ENCODE measurements at regions not wholly inside any gene's neighbourhood (a gene's known extent, or its start where the extent isn't known, plus 50 kb on each side); places are given as distances from the start of the nearest gene placed in this dataset.

DNA sequence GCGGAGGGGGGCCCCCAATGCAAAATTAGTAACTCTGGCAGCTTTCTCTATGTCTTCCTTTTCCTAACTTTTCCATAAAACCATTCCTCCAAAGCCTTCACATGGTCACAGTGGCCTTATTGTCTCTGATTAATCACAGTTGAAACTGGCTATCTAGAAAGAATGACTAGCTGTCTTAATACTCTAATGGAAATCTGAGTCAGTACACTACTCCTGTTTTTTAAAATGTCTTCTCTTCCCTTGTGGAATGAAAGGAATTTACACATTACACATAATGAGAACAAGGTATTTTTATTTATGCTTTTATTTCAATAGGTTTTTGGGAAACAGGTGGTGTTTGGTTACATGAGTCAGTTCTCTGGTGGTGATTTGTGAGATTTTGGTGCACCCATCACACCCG, 66.3 kb upstream of the PUDP start:
- TF ChIP-seq, protein P1, sequence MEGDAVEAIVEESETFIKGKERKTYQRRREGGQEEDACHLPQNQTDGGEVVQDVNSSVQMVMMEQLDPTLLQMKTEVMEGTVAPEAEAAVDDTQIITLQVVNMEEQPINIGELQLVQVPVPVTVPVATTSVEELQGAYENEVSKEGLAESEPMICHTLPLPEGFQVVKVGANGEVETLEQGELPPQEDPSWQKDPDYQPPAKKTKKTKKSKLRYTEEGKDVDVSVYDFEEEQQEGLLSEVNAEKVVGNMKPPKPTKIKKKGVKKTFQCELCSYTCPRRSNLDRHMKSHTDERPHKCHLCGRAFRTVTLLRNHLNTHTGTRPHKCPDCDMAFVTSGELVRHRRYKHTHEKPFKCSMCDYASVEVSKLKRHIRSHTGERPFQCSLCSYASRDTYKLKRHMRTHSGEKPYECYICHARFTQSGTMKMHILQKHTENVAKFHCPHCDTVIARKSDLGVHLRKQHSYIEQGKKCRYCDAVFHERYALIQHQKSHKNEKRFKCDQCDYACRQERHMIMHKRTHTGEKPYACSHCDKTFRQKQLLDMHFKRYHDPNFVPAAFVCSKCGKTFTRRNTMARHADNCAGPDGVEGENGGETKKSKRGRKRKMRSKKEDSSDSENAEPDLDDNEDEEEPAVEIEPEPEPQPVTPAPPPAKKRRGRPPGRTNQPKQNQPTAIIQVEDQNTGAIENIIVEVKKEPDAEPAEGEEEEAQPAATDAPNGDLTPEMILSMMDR (IDR thresholded peaks at IDR 0.05; ENCODE audit: borderline replicate concordance), result no peak
- Histone ChIP-seq H3K27me3 (ENCODE audit: low read depth) (no peaks in the 10 kb centered on the region), H3K36me3 (no peaks in the 10 kb centered on the region), H3K9me3 (replicated peaks) (no peaks in the 10 kb centered on the region), H3K4me3 (no peak overlapping the region), H3K4me1 (no peaks in the 10 kb centered on the region), H3K27ac (replicated peaks) (no peak overlapping the region)
- no peak for DNase-seq
- intact Hi-C loops (cut with micrococcal nuclease), result no loop called here

DNA sequence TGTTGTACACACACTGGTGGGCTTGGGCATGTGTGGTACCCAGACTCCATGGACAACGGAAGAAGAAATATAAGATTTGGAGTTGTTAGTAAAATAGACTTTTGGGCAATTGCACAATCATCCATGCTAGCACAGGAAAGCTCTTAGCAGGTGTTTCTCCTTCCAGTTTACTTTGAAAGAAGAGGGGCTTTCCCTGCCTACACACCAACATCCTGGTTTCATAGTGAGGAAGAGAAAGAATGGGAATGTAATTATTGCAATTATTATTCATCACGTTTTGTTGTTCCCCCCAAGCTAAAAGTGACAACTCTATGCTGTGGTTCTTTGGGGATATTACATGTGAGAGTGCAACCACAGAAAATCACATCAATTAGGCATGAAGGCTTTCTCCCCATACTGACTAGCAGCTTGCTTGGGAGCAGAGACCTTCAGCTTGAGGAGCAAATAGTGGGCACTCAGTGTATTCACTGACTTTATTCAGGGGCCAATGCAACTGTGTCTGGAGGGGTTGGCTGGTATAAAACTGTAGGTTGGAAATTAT, 57.2 kb upstream of the PUDP start:
- Histone ChIP-seq H3K4me1 (no peaks in the 10 kb centered on the region), H3K4me3 (no peak overlapping the region), H3K27me3 (ENCODE audit: low read depth) (no peaks in the 10 kb centered on the region), H3K36me3 (no peaks in the 10 kb centered on the region), H3K27ac (replicated peaks) (no peak overlapping the region), H3K9me3 (replicated peaks) (no peaks in the 10 kb centered on the region)
- intact Hi-C loops (cut with micrococcal nuclease), result no loop called here
- TF ChIP-seq, protein P1 (IDR thresholded peaks at IDR 0.05; ENCODE audit: borderline replicate concordance), result no peak
- no peak for DNase-seq

DNA sequence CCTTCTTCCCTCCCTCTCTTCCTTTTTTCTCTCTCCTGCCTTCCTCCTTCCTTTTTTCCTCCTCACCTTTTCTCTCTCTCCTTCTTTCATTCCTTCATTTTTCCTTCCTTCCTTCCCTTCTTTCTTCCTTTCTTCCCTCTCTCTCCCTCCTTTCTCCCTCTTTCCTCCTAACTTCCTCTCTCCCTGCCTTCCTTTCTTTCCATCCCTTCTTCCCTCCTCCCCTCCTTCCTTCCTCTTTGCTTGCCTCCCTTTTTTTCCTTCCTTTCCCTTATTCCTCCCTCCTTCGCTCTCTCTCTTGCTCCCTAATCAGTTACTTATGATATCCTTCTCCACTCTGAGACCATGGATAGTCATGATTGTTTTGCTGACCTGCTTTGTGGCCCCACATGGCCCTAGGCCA, 56.7 kb upstream of the PUDP start:
- Histone ChIP-seq H3K4me1 (no peaks in the 10 kb centered on the region), H3K27ac (replicated peaks) (no peak overlapping the region), H3K36me3 (no peaks in the 10 kb centered on the region), H3K9me3 (replicated peaks) (no peaks in the 10 kb centered on the region), H3K27me3 (ENCODE audit: low read depth) (no peaks in the 10 kb centered on the region), H3K4me3 (no peak overlapping the region)
- intact Hi-C loops (cut with micrococcal nuclease), result no loop called here
- TF ChIP-seq, protein P1 (IDR thresholded peaks at IDR 0.05; ENCODE audit: borderline replicate concordance), result no peak
- no peak for DNase-seq

GRCh38 chrX:7202206-7202605, 54.3 kb upstream of the PUDP start:
- Histone ChIP-seq H3K9me3 (replicated peaks) (no peaks in the 10 kb centered on the region), H3K27ac (replicated peaks) (no peak overlapping the region), H3K4me1 (no peaks in the 10 kb centered on the region), H3K36me3 (no peaks in the 10 kb centered on the region), H3K27me3 (ENCODE audit: low read depth) (no peaks in the 10 kb centered on the region), H3K4me3 (no peak overlapping the region)
- intact Hi-C loops (cut with micrococcal nuclease), result no loop called here
- no peak for DNase-seq
- TF ChIP-seq, protein P1 (IDR thresholded peaks at IDR 0.05; ENCODE audit: borderline replicate concordance), result no peak

DNA sequence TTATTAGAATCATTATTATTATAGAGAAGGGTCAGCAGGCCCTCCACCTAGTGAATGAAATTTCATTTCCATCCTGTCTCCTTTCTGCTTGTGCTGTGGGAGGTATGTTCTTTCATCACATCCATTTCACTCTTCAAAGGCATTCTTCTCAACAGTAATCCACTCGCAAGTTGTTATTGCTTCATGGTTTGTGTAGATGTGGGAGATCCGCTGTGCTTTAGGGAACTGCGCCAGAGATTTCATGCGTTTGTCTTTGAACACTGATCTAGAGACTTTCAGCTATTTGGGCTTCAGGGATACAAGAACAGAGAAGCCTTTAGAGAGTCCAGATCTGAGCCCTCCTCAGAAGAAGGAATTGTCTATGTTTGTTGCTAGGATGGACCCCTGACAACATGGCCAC, 53.5 kb upstream of the PUDP start:
- no peaks in the 10 kb centered on the region for H3K27me3 ChIP-seq (ENCODE audit: low read depth)
- no peak overlapping the region for H3K27ac ChIP-seq (replicated peaks)
- no peak overlapping the region for H3K4me3 ChIP-seq
- TF ChIP-seq, protein P1 (IDR thresholded peaks at IDR 0.05; ENCODE audit: borderline replicate concordance), result no peak
- H3K4me1 ChIP-seq, result no peaks in the 10 kb centered on the region
- intact Hi-C loops (cut with micrococcal nuclease), result no loop called here
- no peaks in the 10 kb centered on the region for H3K36me3 ChIP-seq
- DNase-seq, result no peak
- H3K9me3 ChIP-seq (replicated peaks), result no peaks in the 10 kb centered on the region

DNA sequence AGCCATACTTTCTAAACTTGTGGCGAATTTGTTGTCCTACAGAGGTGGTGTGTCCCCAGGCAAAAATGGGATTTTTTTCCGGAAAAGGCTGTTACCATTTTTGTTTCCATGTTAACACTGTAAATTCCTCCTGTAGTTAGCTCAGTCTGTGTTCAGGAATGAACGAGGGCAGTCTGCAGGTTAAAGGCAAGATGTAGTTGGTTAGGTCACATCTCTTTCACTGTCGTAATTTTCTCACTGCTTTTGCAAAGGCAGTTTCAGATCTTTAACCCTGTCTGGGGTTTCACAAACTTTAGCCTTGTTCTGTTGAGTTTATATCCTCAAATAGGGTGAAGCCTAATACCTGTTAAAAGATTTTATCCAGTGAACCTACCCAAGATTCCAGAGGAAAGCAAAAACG, 50.5 kb upstream of the PUDP start:
- no peaks in the 10 kb centered on the region for H3K9me3 ChIP-seq (replicated peaks)
- intact Hi-C loops (cut with micrococcal nuclease), result no loop called here
- no peak overlapping the region for H3K4me3 ChIP-seq
- DNase-seq, result no peak
- no peaks in the 10 kb centered on the region for H3K36me3 ChIP-seq
- H3K27me3 ChIP-seq (ENCODE audit: low read depth), result no peaks in the 10 kb centered on the region
- H3K4me1 ChIP-seq, result no peaks in the 10 kb centered on the region
- no peak overlapping the region for H3K27ac ChIP-seq (replicated peaks)
- TF ChIP-seq, protein P1 (IDR thresholded peaks at IDR 0.05; ENCODE audit: borderline replicate concordance), result no peak
